ENCODE measurements at regions not wholly inside any gene's neighbourhood (a gene's known extent, or its start where the extent isn't known, plus 50 kb on each side); places are given as distances from the start of the nearest gene placed in this dataset.
"Not testable (repeated sequence)": the region's sequence is repeated elsewhere in the genome, so short reads cannot be mapped to it uniquely, and the experiment has no call there.

- ATAC-seq; H3K4me1 ChIP-seq; H3K27ac ChIP-seq; H3K4me3 ChIP-seq; intact Hi-C loops (cut with DNase I); H3K36me3 ChIP-seq; DNase-seq; H3K9me3 ChIP-seq; H3K27me3 ChIP-seq (ENCODE audit: low read depth): not testable (repeated sequence)
Observed at GRCh38 chr9:94387338-94388010, 59.0 kb upstream of the NUTM2F start.

GRCh38 chr9:94388011-94388406 is 59.6 kb upstream of the NUTM2F start:
- intact Hi-C loops (cut with DNase I); H3K36me3 ChIP-seq; H3K27me3 ChIP-seq (ENCODE audit: low read depth); H3K4me3 ChIP-seq; H3K4me1 ChIP-seq; DNase-seq; ATAC-seq; H3K9me3 ChIP-seq; H3K27ac ChIP-seq: not testable (repeated sequence)

GRCh38 chr9:94390425-94391098 is 62.1 kb upstream of the NUTM2F start:
- H3K4me3 ChIP-seq; H3K4me1 ChIP-seq; H3K9me3 ChIP-seq; DNase-seq; H3K36me3 ChIP-seq; ATAC-seq; H3K27ac ChIP-seq; intact Hi-C loops (cut with DNase I); H3K27me3 ChIP-seq (ENCODE audit: low read depth): not testable (repeated sequence)

- DNase-seq; H3K9me3 ChIP-seq; H3K27me3 ChIP-seq (ENCODE audit: low read depth); H3K27ac ChIP-seq; intact Hi-C loops (cut with DNase I); H3K4me3 ChIP-seq; H3K4me1 ChIP-seq; ATAC-seq; H3K36me3 ChIP-seq: not testable (repeated sequence)
Observed at GRCh38 chr9:94392971-94393624, 64.7 kb upstream of the NUTM2F start.

GRCh38 chr9:94397766-94398379 is 69.4 kb upstream of the NUTM2F start:
- DNase-seq; H3K36me3 ChIP-seq; H3K27ac ChIP-seq; ATAC-seq; intact Hi-C loops (cut with DNase I); H3K9me3 ChIP-seq; H3K4me1 ChIP-seq; H3K4me3 ChIP-seq; H3K27me3 ChIP-seq (ENCODE audit: low read depth): not testable (repeated sequence)

- intact Hi-C loops (cut with DNase I); ATAC-seq; H3K4me1 ChIP-seq; H3K27me3 ChIP-seq (ENCODE audit: low read depth); H3K9me3 ChIP-seq; H3K36me3 ChIP-seq; DNase-seq; H3K27ac ChIP-seq; H3K4me3 ChIP-seq: not testable (repeated sequence)
Observed at GRCh38 chr9:94400461-94400860, 72.0 kb upstream of the NUTM2F start.

- intact Hi-C loops (cut with DNase I); DNase-seq; H3K27ac ChIP-seq; H3K36me3 ChIP-seq; H3K27me3 ChIP-seq (ENCODE audit: low read depth); H3K4me3 ChIP-seq; H3K4me1 ChIP-seq; ATAC-seq; H3K9me3 ChIP-seq: not testable (repeated sequence)
Observed at GRCh38 chr9:94402795-94403194, 74.4 kb upstream of the NUTM2F start.

GRCh38 chr9:94403571-94403970 is 75.1 kb upstream of the NUTM2F start:
- intact Hi-C loops (cut with DNase I); H3K27me3 ChIP-seq (ENCODE audit: low read depth); ATAC-seq; H3K4me1 ChIP-seq; H3K36me3 ChIP-seq; H3K4me3 ChIP-seq; H3K9me3 ChIP-seq; DNase-seq; H3K27ac ChIP-seq: not testable (repeated sequence)

- H3K4me1 ChIP-seq; H3K27ac ChIP-seq; ATAC-seq; DNase-seq; H3K27me3 ChIP-seq (ENCODE audit: low read depth); H3K9me3 ChIP-seq; intact Hi-C loops (cut with DNase I); H3K4me3 ChIP-seq: not testable (repeated sequence)
- H3K36me3 ChIP-seq, result peaks cover 16% of the 10 kb centered on the region
Observed at GRCh38 chr9:94413665-94414064, 85.2 kb upstream of the NUTM2F start.

GRCh38 chr9:94415111-94415510 is 86.7 kb upstream of the NUTM2F start:
- H3K27me3 ChIP-seq (ENCODE audit: low read depth); intact Hi-C loops (cut with DNase I); H3K27ac ChIP-seq; H3K4me1 ChIP-seq; DNase-seq; H3K4me3 ChIP-seq; ATAC-seq; H3K9me3 ChIP-seq: not testable (repeated sequence)
- peaks cover 16% of the 10 kb centered on the region for H3K36me3 ChIP-seq

GRCh38 chr9:94420098-94420497 is 91.7 kb upstream of the NUTM2F start:
- intact Hi-C loops (cut with DNase I); DNase-seq: not testable (repeated sequence)
- ATAC-seq, result peak; percentile 37 to 52

GRCh38 chr9:94421951-94422350 is 93.5 kb upstream of the NUTM2F start:
- DNase-seq; H3K27ac ChIP-seq; H3K9me3 ChIP-seq; H3K27me3 ChIP-seq (ENCODE audit: low read depth); intact Hi-C loops (cut with DNase I); H3K36me3 ChIP-seq; ATAC-seq; H3K4me1 ChIP-seq; H3K4me3 ChIP-seq: not testable (repeated sequence)

More at GRCh38 chr9:94420098-94420497, 91.7 kb upstream of the NUTM2F start:
- H3K27me3 ChIP-seq (ENCODE audit: low read depth); H3K4me3 ChIP-seq; H3K27ac ChIP-seq; H3K4me1 ChIP-seq; H3K9me3 ChIP-seq: not testable (repeated sequence)
- peaks cover 16% of the 10 kb centered on the region for H3K36me3 ChIP-seq

GRCh38 chr9:94425312-94425711 is 96.9 kb upstream of the NUTM2F start:
- ATAC-seq; H3K27ac ChIP-seq; H3K4me1 ChIP-seq; intact Hi-C loops (cut with DNase I); H3K36me3 ChIP-seq; DNase-seq; H3K27me3 ChIP-seq (ENCODE audit: low read depth); H3K9me3 ChIP-seq; H3K4me3 ChIP-seq: not testable (repeated sequence)
